ENCODE measurements at regions not wholly inside any gene's neighbourhood (a gene's known extent, or its start where the extent isn't known, plus 50 kb on each side); places are given as distances from the start of the nearest gene placed in this dataset.

DNA sequence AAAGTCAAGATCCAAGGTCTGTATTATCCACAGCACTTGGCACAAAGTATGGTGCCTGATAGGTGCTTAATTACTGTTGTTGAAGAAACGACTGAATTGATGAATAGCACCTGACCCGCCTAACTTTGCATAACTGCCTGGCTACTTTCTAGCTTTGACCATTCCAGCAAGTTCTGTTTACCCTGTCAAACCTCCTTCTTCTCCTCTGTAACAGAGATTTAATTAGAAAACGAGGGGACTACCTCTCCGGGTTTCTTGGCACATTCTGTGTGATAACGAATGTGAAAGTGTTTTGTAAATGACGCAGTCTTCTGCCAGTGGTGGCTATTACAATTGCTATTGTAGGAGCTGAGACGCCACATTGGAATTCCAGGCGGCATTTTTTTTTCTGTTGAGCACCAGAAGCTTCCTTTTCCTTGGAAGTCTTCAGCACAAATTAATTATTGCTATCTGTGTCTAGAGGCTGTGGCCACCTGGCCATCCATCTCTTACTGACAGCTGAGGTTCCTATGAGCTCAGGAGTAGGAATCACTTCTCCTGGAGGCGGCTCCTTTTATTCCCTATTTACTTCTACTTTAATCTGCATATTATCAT, 522.9 kb downstream of the HS3ST4 start:
- TF ChIP-seq, protein P1, sequence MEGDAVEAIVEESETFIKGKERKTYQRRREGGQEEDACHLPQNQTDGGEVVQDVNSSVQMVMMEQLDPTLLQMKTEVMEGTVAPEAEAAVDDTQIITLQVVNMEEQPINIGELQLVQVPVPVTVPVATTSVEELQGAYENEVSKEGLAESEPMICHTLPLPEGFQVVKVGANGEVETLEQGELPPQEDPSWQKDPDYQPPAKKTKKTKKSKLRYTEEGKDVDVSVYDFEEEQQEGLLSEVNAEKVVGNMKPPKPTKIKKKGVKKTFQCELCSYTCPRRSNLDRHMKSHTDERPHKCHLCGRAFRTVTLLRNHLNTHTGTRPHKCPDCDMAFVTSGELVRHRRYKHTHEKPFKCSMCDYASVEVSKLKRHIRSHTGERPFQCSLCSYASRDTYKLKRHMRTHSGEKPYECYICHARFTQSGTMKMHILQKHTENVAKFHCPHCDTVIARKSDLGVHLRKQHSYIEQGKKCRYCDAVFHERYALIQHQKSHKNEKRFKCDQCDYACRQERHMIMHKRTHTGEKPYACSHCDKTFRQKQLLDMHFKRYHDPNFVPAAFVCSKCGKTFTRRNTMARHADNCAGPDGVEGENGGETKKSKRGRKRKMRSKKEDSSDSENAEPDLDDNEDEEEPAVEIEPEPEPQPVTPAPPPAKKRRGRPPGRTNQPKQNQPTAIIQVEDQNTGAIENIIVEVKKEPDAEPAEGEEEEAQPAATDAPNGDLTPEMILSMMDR (IDR thresholded peaks at IDR 0.05), result no peak
- no peak for TF ChIP-seq POLR2A (IDR thresholded peaks at IDR 0.05)
